A204.1 (cell line): ENCODE measurements at regions not wholly inside any gene's neighbourhood (a gene's known extent, or its start where the extent isn't known, plus 50 kb on each side); places are given as distances from the start of the nearest gene placed in this dataset.
"Not testable (repeated sequence)": the region's sequence is repeated elsewhere in the genome, so short reads cannot be mapped to it uniquely, and the experiment has no call there.

Experiments used
- FAIRE-seq: peaks from 2 replicates; lab custom pipeline; 2012; peaks lifted over from hg19 to GRCh38; lab: Jason Lieb, UNC

GRCh38 chr1:94302497-94302896, 65.1 kb upstream of the ARHGAP29 start:
- no peak for FAIRE-seq

DNA sequence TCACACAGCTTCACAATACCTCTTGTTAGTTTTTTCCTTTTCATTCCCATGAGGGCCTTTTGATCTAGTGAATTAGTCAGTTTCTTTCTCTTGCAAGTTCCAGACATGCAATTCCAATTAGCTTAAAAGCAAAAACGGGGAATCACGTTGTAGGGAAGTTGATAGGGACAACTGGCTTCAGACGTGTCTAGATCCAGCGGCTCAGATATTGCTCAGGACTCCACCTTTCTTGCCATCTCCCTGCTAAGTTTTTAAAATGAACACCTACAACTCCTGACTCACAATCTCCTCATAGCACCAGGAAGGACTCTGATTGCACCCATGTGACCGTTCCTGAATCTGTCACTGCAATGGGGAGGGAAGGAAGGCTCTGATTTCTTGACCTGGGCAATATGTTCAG, 63.8 kb upstream of the ARHGAP29 start:
- FAIRE-seq = no peak

GRCh38 chr1:94300731-94301130, 63.3 kb upstream of the ARHGAP29 start:
- no peak for FAIRE-seq

DNA sequence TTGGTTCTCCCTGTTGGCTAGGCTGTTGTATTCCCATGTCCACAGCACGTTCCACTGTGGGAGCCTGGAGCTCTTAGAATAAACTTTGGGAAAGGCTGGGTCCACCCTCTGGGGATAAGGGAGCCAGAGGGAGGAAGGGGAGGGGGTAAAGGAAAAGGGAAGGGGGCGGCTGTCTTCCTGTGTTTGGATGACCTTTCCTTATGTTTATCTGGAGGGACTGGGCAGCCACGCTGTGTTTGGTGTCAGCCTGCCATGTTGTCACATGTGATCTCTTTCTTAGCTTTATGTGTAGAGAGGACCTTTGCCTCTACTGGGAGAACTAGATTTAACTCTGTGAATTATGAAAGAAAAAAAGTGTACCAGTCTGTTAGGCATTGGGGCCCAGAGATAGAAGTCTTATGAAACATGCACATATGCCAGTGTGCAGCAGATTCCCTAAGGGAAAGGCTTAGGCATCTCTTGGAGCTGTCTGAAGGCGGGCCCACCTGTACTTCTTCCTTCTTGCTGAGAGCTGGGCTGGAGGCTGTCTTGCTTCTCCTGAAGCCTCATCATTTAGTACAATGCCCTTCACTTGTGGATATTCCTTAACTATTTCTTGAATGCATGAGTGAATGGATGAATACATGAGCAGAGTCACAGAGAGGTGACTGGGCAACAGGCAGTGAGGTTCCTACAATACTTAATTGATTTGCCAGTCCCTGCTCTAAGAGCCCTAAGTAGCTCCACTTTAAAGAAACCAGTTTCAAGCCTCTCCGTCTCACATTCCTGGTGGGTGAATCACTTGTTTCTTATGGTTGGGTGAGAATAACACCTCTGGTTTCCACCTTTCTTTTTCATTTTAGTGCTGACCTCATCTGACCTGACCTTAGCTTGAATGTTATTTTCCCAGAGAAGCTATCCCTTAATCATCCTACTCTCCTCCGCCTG, 62.5 kb upstream of the ARHGAP29 start:
- no peak for FAIRE-seq

DNA sequence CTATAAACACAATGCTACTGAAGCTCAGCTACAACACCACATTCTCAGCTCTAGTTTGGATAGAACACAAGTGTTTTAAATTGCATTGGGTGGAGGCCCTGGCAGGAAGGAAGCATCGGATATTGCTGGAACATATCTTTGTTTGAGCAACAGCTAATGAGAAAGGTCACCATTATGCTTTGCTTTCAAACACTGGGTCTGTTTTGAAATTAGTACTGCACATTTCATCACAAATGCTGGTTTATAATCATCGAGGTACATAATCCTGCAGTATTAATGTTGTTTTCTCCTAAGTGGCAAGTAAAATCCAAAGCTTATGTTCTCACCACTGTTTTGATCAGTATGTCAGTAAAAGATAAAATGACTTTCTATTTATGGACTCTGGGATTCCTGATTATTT, 61.5 kb upstream of the ARHGAP29 start:
- FAIRE-seq = no peak

DNA sequence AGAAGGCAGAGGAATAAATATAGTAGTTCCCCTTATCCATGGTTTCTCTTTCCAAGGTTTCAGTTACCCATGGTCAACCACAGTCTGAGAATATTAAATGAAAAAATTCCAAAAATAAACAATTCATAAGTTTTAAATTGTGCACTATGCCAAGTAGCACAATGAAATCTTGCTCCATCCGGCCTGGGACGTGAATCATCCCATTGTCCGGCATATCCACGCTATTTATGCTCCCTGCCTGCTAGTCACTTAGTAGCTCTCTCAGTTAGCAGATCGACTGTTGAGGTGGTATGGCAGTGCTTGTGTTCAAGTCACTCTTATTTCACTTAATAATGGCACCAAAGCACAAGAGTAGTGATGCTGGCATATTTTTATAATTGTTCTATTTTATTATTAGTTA, 58.6 kb upstream of the ARHGAP29 start:
- FAIRE-seq = no peak

- not testable (repeated sequence) for FAIRE-seq
These were observed 55.6 kb upstream of the ARHGAP29 start for GRCh38 chr1:94292978-94293377.

DNA sequence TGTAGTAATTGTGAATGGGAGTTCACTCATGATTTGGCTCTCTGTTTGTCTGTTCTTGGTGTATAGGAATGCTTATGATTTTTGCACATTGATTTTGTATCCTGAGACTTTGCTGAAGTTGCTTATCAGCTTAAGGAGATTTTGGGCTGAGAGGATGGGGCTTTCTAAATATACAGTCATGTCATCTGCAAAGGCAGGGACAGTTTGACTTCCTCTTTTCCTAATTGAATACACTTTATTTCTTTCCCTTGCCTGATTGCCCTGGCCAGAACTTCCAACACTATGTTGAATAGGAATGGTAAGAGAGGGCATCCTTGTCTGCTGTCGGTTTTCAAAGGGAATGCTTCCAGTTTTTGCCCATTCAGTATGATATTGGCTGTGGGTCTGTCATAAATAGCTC, 51.9 kb upstream of the ARHGAP29 start:
- not testable (repeated sequence) for FAIRE-seq
